ENCODE measurements at regions not wholly inside any gene's neighbourhood (a gene's known extent, or its start where the extent isn't known, plus 50 kb on each side); places are given as distances from the start of the nearest gene placed in this dataset.

GRCh38 chr1:238833919-238834318 lies 552.4 kb upstream of the CHRM3 start (continued):
- TF ChIP-seq CDX4 (CRISPR knock-in tag; IDR thresholded peaks at IDR 0.05; ENCODE audit: borderline replicate concordance) = no peak
- TF ChIP-seq ZNF121 (CRISPR knock-in tag; IDR thresholded peaks at IDR 0.05) = no peak
- TF ChIP-seq KAT7 (CRISPR knock-in tag; IDR thresholded peaks at IDR 0.05; ENCODE audit: borderline replicate concordance) = no peak

- DNase-seq (ENCODE audit: low spot score) = peak; percentile 15
- H3K4me3 Mint-ChIP-seq = no peak overlapping the region
- H3K4me1 Mint-ChIP-seq = 0 out of 2 replicates have a peak, but pooled peaks cover 3% of the 10 kb centered on the region
- no peak overlapping the region for H3K27ac Mint-ChIP-seq
- H3K27me3 Mint-ChIP-seq (ENCODE audit: low read depth) = peaks cover 30% of the 10 kb centered on the region
- CTCF ChIA-PET = no interaction called here
- peaks cover 53% of the 10 kb centered on the region for H3K9me3 Mint-ChIP-seq
- ATAC-seq = peak; percentile 36
- TF ChIP-seq SP1 (CRISPR knock-in tag; conservative IDR thresholded peaks at IDR 0.05) = no peak
- no peak for TF ChIP-seq ATF2 (CRISPR knock-in tag; IDR thresholded peaks at IDR 0.05; ENCODE audit: borderline replicate concordance, low read depth)
- no peak for TF ChIP-seq ZNF425 (CRISPR knock-in tag; conservative IDR thresholded peaks at IDR 0.05)
- no peak for TF ChIP-seq CREM (CRISPR knock-in tag; IDR thresholded peaks at IDR 0.05)
- no peak for TF ChIP-seq NFYB (CRISPR knock-in tag; conservative IDR thresholded peaks at IDR 0.05; ENCODE audit: low read depth)
- no peak for TF ChIP-seq PRDM15 (CRISPR knock-in tag; IDR thresholded peaks at IDR 0.05)
- no peak for TF ChIP-seq ARID4B (CRISPR knock-in tag; IDR thresholded peaks at IDR 0.05; ENCODE audit: borderline replicate concordance)
- TF ChIP-seq MAX (CRISPR knock-in tag; IDR thresholded peaks at IDR 0.05) = no peak
- no peak for TF ChIP-seq ZNF121 (CRISPR knock-in tag; IDR thresholded peaks at IDR 0.05)
- TF ChIP-seq ZNF219 (CRISPR knock-in tag; IDR thresholded peaks at IDR 0.05; ENCODE audit: borderline replicate concordance) = no peak
- TF ChIP-seq GRHL2 (CRISPR knock-in tag; IDR thresholded peaks at IDR 0.05; ENCODE audit: insufficient replicate concordance, severe bottlenecking) = no peak
- TF ChIP-seq PRRX2 (CRISPR knock-in tag; IDR thresholded peaks at IDR 0.05) = no peak
- no peak for TF ChIP-seq TEAD1 (CRISPR knock-in tag; IDR thresholded peaks at IDR 0.05)
- no peak for TF ChIP-seq NR1H2 (CRISPR knock-in tag; IDR thresholded peaks at IDR 0.05)
- no peak for TF ChIP-seq SOX15 (CRISPR knock-in tag; IDR thresholded peaks at IDR 0.05)
- TF ChIP-seq RORB (CRISPR knock-in tag; IDR thresholded peaks at IDR 0.05) = no peak
- no peak for TF ChIP-seq E2F5 (CRISPR knock-in tag; IDR thresholded peaks at IDR 0.05)
- no peak for TF ChIP-seq FOXK1 (CRISPR knock-in tag; IDR thresholded peaks at IDR 0.05)
- POLR2A ChIA-PET = no interaction called here
- H3K36me3 Mint-ChIP-seq = peaks cover 43% of the 10 kb centered on the region
Observed at GRCh38 chr1:238832106-238832505, 554.3 kb upstream of the CHRM3 start.
